Thyroid gland (tissue), 4 donors: ENCODE measurements at regions not wholly inside any gene's neighbourhood (a gene's known extent, or its start where the extent isn't known, plus 50 kb on each side); places are given as distances from the start of the nearest gene placed in this dataset.

Experiments
- DNase-seq, 2 donors: peaks; one replicate each; pipeline ENCODE4 v3.0.0-alpha.2; 2019
- H3K27ac ChIP-seq, 3 donors: fragments of 200-600 bp; sonication (generic); 1 replicate in 2 of 3; 2 replicates in 1 of 3; pipeline ENCODE4 v1.5.1; 2016 to 2019; ENCODE audit warnings: mild to moderate bottlenecking in 1 of 3, moderate library complexity in 1 of 3
- H3K27me3 ChIP-seq: fragments of 200-600 bp; sonication (generic); one replicate; pipeline ENCODE4 v1.5.1; 2019
- H3K36me3 ChIP-seq, 2 donors: fragments of 200-600 bp; sonication (generic); one replicate each; pipeline ENCODE4 v1.5.1; 2016 to 2019
- H3K4me1 ChIP-seq, 2 donors: fragments of 200-600 bp; sonication (generic); one replicate each; pipeline ENCODE4 v1.5.1; 2017 to 2019
- H3K4me3 ChIP-seq, 3 donors: fragments of 200-600 bp; sonication (generic); replicated peaks in 1 of 3; 1 replicate in 2 of 3; 2 replicates in 1 of 3; pipeline ENCODE4 v1.5.1; 2016; ENCODE audit warnings: mild to moderate bottlenecking in 1 of 3
- H3K9me3 ChIP-seq: fragments of 200-600 bp; sonication (generic); one replicate; pipeline ENCODE4 v1.5.1; 2017
- POLR2A ChIP-seq, 2 donors: fragments of 450-650 bp; IDR thresholded peaks; one replicate each; pipeline ENCODE4 v1.6.1; 2017; ENCODE audit warnings: antibody characterized with exemption in 2 of 2, mild to moderate bottlenecking in 2 of 2, moderate library complexity in 1 of 2
- WGBS, 2 donors: methylation state at CpG; one replicate each; pipeline ENCODE4 v1.1.5; 2017; 5-methylcytosine and 5-hydroxymethylcytosine counted together
- intact Hi-C: fragments of 100-400 bp; cut with DNase I; formaldehyde crosslinking; loops from one replicate; pipeline ENCODE4 v1.15.1; 2023
- TF ChIP-seq, protein P1 (sequence below), 6 experiments: fragments of 200-600 bp in 3 of 6; fragments of 450-650 bp in 3 of 6; sonication (generic) in 3 of 6; IDR thresholded peaks; one replicate each; pipeline ENCODE4 v1.5.1; 2016 to 2019; ENCODE audit warnings: antibody characterized with exemption in 6 of 6, mild to moderate bottlenecking in 2 of 6, inconsistent platforms in 1 of 6, moderate library complexity in 1 of 6

DNA sequence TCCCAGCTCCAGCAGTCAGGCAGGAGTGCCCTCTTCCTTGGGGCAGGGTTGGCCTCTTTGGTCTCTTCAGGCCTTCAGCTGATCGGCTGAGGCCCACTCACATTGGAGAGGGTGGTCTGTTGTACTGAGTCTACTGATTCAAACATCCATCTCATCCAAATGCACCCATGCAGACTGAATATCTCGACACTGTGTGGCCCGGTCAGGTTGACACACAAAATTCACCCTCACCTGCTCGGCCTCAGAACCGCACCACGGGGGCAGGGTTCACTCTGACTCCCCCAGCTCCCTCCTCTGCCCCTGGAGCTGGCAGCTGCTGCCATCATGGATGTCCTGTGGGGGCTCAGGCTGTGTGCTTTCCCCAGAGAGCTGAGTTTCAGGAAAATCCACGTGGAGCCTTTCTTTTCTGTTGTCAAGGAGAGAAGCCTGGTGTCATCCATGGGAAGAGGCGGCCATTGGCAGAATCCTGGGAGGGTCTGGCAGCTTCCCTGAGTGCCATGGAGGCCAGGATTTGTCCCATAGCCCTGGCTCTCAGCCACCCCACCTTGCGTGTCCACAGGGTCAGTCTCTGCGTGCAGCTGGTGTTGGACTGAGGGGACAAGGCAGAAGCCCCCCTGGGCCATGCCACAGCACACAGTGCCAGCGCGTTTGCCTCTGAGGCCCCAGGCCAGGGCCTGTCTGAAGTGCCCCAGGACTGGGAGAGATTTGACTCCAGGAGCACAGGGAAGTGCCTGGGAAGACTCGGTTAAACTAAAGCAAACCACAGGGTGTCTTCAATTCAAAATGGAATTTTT is 114.1 kb downstream of the ERMARD start:
- intact Hi-C loops, result no loop called here
- Histone ChIP-seq H3K4me1 (no peaks in the 10 kb centered on the region), H3K27ac (no peak overlapping the region), H3K36me3 (no peaks in the 10 kb centered on the region), H3K9me3 (no peaks in the 10 kb centered on the region), H3K27me3 (no peaks in the 10 kb centered on the region), H3K4me3 (no peak overlapping the region)
- 83 to 91% methylated on average over 13 of the region's 13 CpGs for WGBS, 2 donors
- no peak for DNase-seq
- no peak for TF ChIP-seq POLR2A (IDR thresholded peaks at IDR 0.05)
- TF ChIP-seq, protein P1, sequence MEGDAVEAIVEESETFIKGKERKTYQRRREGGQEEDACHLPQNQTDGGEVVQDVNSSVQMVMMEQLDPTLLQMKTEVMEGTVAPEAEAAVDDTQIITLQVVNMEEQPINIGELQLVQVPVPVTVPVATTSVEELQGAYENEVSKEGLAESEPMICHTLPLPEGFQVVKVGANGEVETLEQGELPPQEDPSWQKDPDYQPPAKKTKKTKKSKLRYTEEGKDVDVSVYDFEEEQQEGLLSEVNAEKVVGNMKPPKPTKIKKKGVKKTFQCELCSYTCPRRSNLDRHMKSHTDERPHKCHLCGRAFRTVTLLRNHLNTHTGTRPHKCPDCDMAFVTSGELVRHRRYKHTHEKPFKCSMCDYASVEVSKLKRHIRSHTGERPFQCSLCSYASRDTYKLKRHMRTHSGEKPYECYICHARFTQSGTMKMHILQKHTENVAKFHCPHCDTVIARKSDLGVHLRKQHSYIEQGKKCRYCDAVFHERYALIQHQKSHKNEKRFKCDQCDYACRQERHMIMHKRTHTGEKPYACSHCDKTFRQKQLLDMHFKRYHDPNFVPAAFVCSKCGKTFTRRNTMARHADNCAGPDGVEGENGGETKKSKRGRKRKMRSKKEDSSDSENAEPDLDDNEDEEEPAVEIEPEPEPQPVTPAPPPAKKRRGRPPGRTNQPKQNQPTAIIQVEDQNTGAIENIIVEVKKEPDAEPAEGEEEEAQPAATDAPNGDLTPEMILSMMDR (IDR thresholded peaks at IDR 0.05), result no peak

DNA sequence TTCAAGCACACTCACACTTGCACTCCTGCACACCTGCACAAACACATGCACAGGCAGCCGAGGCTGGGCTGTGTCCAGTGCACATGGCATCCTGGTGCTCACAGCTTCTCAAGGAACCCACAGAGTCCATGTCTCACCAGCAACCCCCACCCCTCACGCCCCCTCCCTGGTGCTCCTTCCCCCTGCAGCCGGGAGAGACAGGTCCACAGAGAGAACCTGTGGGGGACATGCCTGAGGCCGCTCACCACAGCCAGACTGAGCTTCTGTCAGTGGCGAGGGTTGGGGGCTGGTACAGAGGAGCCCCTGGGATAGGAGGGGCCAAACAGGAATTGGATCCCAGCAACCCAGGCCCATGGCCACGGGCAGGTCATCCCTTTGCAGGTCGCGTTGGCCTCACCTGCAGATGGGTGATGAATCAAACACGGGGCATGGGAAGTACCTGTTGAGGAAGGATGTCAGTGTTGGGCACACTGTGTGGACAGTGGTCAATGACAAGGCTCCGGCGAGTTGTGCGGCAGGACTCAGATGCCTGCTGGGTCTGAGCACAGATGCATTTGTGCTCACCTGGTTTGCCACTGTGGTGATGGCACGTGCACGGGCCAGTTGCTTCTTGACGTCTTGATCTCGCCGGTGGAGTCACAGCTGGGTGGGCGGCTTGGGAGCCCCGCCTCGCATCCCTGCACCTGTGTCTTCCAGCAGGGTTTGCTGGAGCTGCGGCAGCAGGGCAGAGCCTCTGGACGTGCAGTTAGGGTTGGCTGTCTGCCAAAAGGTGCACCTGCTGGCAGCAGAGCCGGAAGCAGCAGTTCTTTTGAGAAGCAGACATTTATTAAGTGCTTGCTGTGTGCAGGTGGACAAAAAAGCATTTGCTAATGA is 113.0 kb downstream of the ERMARD start:
- H3K27me3 ChIP-seq, result no peaks in the 10 kb centered on the region
- WGBS, 2 donors, result 43 to 62% methylated on average over 13 to 15 of the region's 23 CpGs
- DNase-seq, result peak; percentile 14 to 19
- H3K27ac ChIP-seq, result no peak overlapping the region
- intact Hi-C loops, result no loop called here
- H3K4me3 ChIP-seq, result no peak overlapping the region
- no peak for TF ChIP-seq POLR2A (IDR thresholded peaks at IDR 0.05)
- TF ChIP-seq, protein P1 (IDR thresholded peaks at IDR 0.05), result no peak
- no peaks in the 10 kb centered on the region for H3K4me1 ChIP-seq
- no peaks in the 10 kb centered on the region for H3K36me3 ChIP-seq
- H3K9me3 ChIP-seq, result no peaks in the 10 kb centered on the region

GRCh38 chr6:169863710-169864109 is 112.3 kb downstream of the ERMARD start:
- WGBS, 2 donors, result 96 to 98% methylated on average over 3 of the region's 3 CpGs
- H3K36me3 ChIP-seq, result no peaks in the 10 kb centered on the region
- TF ChIP-seq, protein P1 (IDR thresholded peaks at IDR 0.05), result no peak
- no peak for TF ChIP-seq POLR2A (IDR thresholded peaks at IDR 0.05)
- no peaks in the 10 kb centered on the region for H3K9me3 ChIP-seq
- no peaks in the 10 kb centered on the region for H3K4me1 ChIP-seq
- intact Hi-C loops, result no loop called here
- no peak overlapping the region for H3K27ac ChIP-seq
- no peak overlapping the region for H3K4me3 ChIP-seq
- no peaks in the 10 kb centered on the region for H3K27me3 ChIP-seq
- DNase-seq, result no peak

DNA sequence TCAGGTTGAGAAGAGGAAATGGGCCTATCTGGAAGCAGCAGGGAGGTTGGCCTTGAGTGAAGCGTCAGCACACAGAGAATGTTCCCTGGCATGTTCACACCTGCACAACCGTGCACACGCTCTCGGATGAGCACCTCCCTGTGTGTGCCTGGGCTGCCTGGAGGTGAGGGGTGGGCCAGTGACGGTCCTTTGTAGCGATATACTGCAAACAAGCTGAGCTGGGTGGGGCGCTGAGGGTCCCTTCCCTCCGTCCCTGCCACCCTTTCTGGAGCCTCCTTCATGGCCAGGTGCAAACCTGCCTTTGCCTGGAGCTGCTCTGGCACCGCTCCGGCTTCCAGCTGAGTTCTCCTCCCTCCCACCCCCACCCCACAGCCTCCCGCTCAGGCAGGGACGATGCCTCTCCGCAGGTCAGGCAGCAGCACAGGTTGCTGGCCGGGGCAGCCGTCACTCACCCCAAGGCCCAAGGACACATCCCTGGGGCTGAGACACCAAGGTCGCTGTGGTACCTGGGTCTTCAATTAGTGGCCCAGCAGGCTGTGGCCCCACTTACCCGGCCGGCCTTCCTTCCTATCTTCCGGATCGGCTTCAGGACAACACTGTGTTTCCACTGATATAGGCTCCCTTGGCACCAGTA is 111.6 kb downstream of the ERMARD start:
- DNase-seq, result no peak
- TF ChIP-seq POLR2A (IDR thresholded peaks at IDR 0.05), result no peak
- TF ChIP-seq, protein P1 (IDR thresholded peaks at IDR 0.05), result no peak
- no peak overlapping the region for H3K4me3 ChIP-seq
- no peaks in the 10 kb centered on the region for H3K4me1 ChIP-seq
- intact Hi-C loops, result no loop called here
- H3K36me3 ChIP-seq, result no peaks in the 10 kb centered on the region
- H3K27ac ChIP-seq, result no peak overlapping the region
- H3K27me3 ChIP-seq, result no peaks in the 10 kb centered on the region
- H3K9me3 ChIP-seq, result no peaks in the 10 kb centered on the region
- WGBS, 2 donors, result 76 to 86% methylated on average over 18 to 20 of the region's 20 CpGs
